Adrenal gland (tissue), 9 donors: ENCODE measurements at regions not wholly inside any gene's neighbourhood (a gene's known extent, or its start where the extent isn't known, plus 50 kb on each side); places are given as distances from the start of the nearest gene placed in this dataset.

Experiments used
- DNase-seq, 7 donors: peaks; one replicate each; pipeline ENCODE4 v3.0.0-alpha.2; 2019 to 2020
- H3K27ac ChIP-seq, 5 donors: fragments of 200-600 bp; sonication (generic) in 4 of 5; 1 replicate in 3 of 5; 2 replicates in 2 of 5; pipeline versions ENCODE4 v1.5.1 to v1.8.0; 2016 to 2020; ENCODE audit warnings: mild to moderate bottlenecking in 1 of 5
- H3K27me3 ChIP-seq: fragments of 200-600 bp; 2 replicates; pipeline ENCODE4 v1.8.0; 2021
- H3K36me3 ChIP-seq, 2 donors: fragments of 200-600 bp; replicated peaks in 1 of 2; 1 replicate in 1 of 2; 2 replicates in 1 of 2; pipeline versions ENCODE4 v1.5.1 to v1.8.0; 2018 to 2022
- H3K4me1 ChIP-seq, 2 donors: fragments of 200-600 bp; replicated peaks in 1 of 2; 1 replicate in 1 of 2; 2 replicates in 1 of 2; pipeline versions ENCODE4 v1.5.1 to v1.8.0; 2018 to 2021
- H3K4me3 ChIP-seq, 4 donors: fragments of 200-600 bp; sonication (generic) in 3 of 4; one replicate each; pipeline ENCODE4 v1.5.1; 2016 to 2018
- H3K9me3 ChIP-seq, 3 donors: fragments of 200-600 bp; sonication (generic) in 1 of 3; replicated peaks in 1 of 3; 1 replicate in 2 of 3; 2 replicates in 1 of 3; pipeline versions ENCODE4 v1.5.1 to v1.8.0; 2016 to 2021
- CTCF ChIP-seq, 6 experiments: fragments of 450-650 bp in 4 of 6; fragments of 200-600 bp in 2 of 6; sonication (generic) in 1 of 6; IDR thresholded peaks; 1 replicate in 5 of 6; 2 replicates in 1 of 6; pipeline versions ENCODE4 v1.5.1 to v1.8.0; 2016 to 2021; ENCODE audit warnings: antibody characterized with exemption in 6 of 6, mild to moderate bottlenecking in 2 of 6, moderate library complexity in 1 of 6
- POLR2A ChIP-seq, 2 donors: fragments of 450-650 bp; IDR thresholded peaks; one replicate each; pipeline ENCODE4 v1.6.1; 2017; ENCODE audit warnings: antibody characterized with exemption in 2 of 2, mild to moderate bottlenecking in 2 of 2, moderate library complexity in 1 of 2
- WGBS, 4 donors: extraction: QIAGEN DNeasy Blood & Tissue Kit in 2 of 4; methylation state at CpG; one replicate each; pipeline versions ENCODE4 v1.1.5 to v1.1.7; 2013 to 2017; 5-methylcytosine and 5-hydroxymethylcytosine counted together
- intact Hi-C, 2 donors: fragments of 100-400 bp; cut with DNase I; formaldehyde crosslinking; loops; one replicate each; pipeline versions ENCODE4 v1.14.1 to v1.15.0; 2022 to 2023
- donor health status: healthy with polysubstance abuse.
- donor health status: Bipolar disorder and iron deficiency.
- donor health status: DM: yes; HTN: yes; CAD: no.
- donor health status: DM: no; HTN: no; CAD: no.
- donor health status: DM: no; HTN: no; CAD: no.

GRCh38 chr2:200052627-200053026 is 97.2 kb downstream of the MAIP1 start:
- Histone ChIP-seq H3K9me3 (no peaks in the 10 kb centered on the region), H3K4me1 (no peaks in the 10 kb centered on the region), H3K27me3 (no peaks in the 10 kb centered on the region), H3K36me3 (no peaks in the 10 kb centered on the region), H3K27ac (no peak overlapping the region), H3K4me3 (no peak overlapping the region)
- 57 to 75% (median 67%) methylated on average over 3 of the region's 3 CpGs for WGBS, 4 donors
- intact Hi-C loops, result no loop called here
- TF ChIP-seq POLR2A (IDR thresholded peaks at IDR 0.05) (no peak), CTCF (IDR thresholded peaks at IDR 0.05) (no peak)
- DNase-seq, result no peak

- no peak overlapping the region for H3K27ac ChIP-seq
- H3K4me1 ChIP-seq, result no peaks in the 10 kb centered on the region
- H3K36me3 ChIP-seq, result no peaks in the 10 kb centered on the region
- intact Hi-C loops, result no loop called here
- no peaks in the 10 kb centered on the region for H3K27me3 ChIP-seq
- no peak overlapping the region for H3K4me3 ChIP-seq
- WGBS, 4 donors, result 76 to 87% (median 83%) methylated on average over 4 to 15 of the region's 15 CpGs
- no peaks in the 10 kb centered on the region for H3K9me3 ChIP-seq
- DNase-seq, result no peak
- TF ChIP-seq CTCF (IDR thresholded peaks at IDR 0.05), result no peak
- TF ChIP-seq POLR2A (IDR thresholded peaks at IDR 0.05), result no peak
These were observed 99.5 kb downstream of the MAIP1 start for GRCh38 chr2:200054681-200055468.

DNA sequence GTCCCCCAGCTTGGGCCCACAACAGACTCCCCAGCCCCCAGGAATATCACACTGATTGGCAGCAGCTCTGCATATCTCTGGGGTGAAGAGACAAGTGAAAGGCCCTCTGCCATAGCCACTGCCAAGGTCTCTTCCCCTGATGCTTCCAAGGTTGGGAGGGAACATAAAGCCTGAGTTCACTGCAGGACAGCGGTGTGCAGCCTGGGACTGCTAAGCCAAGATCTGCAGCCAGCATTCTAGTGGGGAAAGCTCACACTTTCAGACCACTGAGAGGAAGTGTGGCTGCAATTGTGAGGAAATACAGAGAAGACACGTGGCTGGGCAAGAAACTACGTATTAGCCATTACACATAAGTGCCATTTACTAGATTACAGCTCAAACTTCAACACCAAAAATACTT is 100.7 kb downstream of the MAIP1 start:
- no peaks in the 10 kb centered on the region for H3K9me3 ChIP-seq
- no peaks in the 10 kb centered on the region for H3K27me3 ChIP-seq
- 60 to 77% (median 67%) methylated on average over 3 of the region's 3 CpGs for WGBS, 4 donors
- no peaks in the 10 kb centered on the region for H3K36me3 ChIP-seq
- intact Hi-C loops, result no loop called here
- no peak for DNase-seq
- no peak for TF ChIP-seq CTCF (IDR thresholded peaks at IDR 0.05)
- no peak for TF ChIP-seq POLR2A (IDR thresholded peaks at IDR 0.05)
- no peak overlapping the region for H3K27ac ChIP-seq
- H3K4me1 ChIP-seq, result no peaks in the 10 kb centered on the region
- H3K4me3 ChIP-seq, result no peak overlapping the region

GRCh38 chr2:200063155-200063554 is 107.8 kb downstream of the MAIP1 start:
- WGBS, 4 donors, result 56 to 71% (median 66%) methylated on average over 3 of the region's 3 CpGs
- H3K4me1 ChIP-seq, result no peaks in the 10 kb centered on the region
- no peak for TF ChIP-seq CTCF (IDR thresholded peaks at IDR 0.05)
- no peak for TF ChIP-seq POLR2A (IDR thresholded peaks at IDR 0.05)
- intact Hi-C loops, result no loop called here
- no peaks in the 10 kb centered on the region for H3K36me3 ChIP-seq
- no peak for DNase-seq
- H3K27me3 ChIP-seq, result no peaks in the 10 kb centered on the region
- no peak overlapping the region for H3K27ac ChIP-seq
- no peaks in the 10 kb centered on the region for H3K9me3 ChIP-seq
- no peak overlapping the region for H3K4me3 ChIP-seq
